CMK (cell line): ENCODE measurements at regions not wholly inside any gene's neighbourhood (a gene's known extent, or its start where the extent isn't known, plus 50 kb on each side); places are given as distances from the start of the nearest gene placed in this dataset.
A peak's percentile ranks its signal among the peaks of the same experiment; 100 is the strongest.
"Not testable (repeated sequence)": the region's sequence is repeated elsewhere in the genome, so short reads cannot be mapped to it uniquely, and the experiment has no call there.

ENCODE experiments used
- DNase-seq: peaks from one replicate; pipeline ENCODE4 v3.0.0-alpha.2; 2010; ENCODE audit warnings: low read depth

- DNase-seq = no peak
Observed at GRCh38 chr1:199920635-199921034, 106.9 kb upstream of the NR5A2 start.

GRCh38 chr1:199929556-199929955, 98.0 kb upstream of the NR5A2 start:
- DNase-seq = no peak

GRCh38 chr1:199930067-199930466, 97.4 kb upstream of the NR5A2 start:
- DNase-seq = not testable (repeated sequence)

GRCh38 chr1:199931666-199932377, 95.7 kb upstream of the NR5A2 start:
- DNase-seq = peak; percentile 51

- DNase-seq = no peak
Observed at GRCh38 chr1:199932462-199932861, 95.0 kb upstream of the NR5A2 start.

GRCh38 chr1:199936441-199936840, 91.1 kb upstream of the NR5A2 start:
- no peak for DNase-seq

GRCh38 chr1:199937161-199937560, 90.3 kb upstream of the NR5A2 start:
- DNase-seq = no peak

- DNase-seq = no peak
Observed at GRCh38 chr1:199937661-199938060, 89.8 kb upstream of the NR5A2 start.

GRCh38 chr1:199944986-199945385, 82.5 kb upstream of the NR5A2 start:
- DNase-seq = no peak

GRCh38 chr1:199945591-199945990, 81.9 kb upstream of the NR5A2 start:
- no peak for DNase-seq

- no peak for DNase-seq
Observed at GRCh38 chr1:199946305-199947155, 81.0 kb upstream of the NR5A2 start.

- no peak for DNase-seq
Observed at GRCh38 chr1:199948587-199949280, 78.8 kb upstream of the NR5A2 start.

GRCh38 chr1:199951005-199951404, 76.5 kb upstream of the NR5A2 start:
- DNase-seq = not testable (repeated sequence)

GRCh38 chr1:199953651-199954050, 73.9 kb upstream of the NR5A2 start:
- DNase-seq = no peak

- no peak for DNase-seq
Observed at GRCh38 chr1:199954699-199955098, 72.8 kb upstream of the NR5A2 start.

- DNase-seq = no peak
Observed at GRCh38 chr1:199955235-199955634, 72.3 kb upstream of the NR5A2 start.

GRCh38 chr1:199956005-199956404, 71.5 kb upstream of the NR5A2 start:
- no peak for DNase-seq

- DNase-seq = no peak
Observed at GRCh38 chr1:199959033-199959774, 68.3 kb upstream of the NR5A2 start.

GRCh38 chr1:199959775-199960110, 67.8 kb upstream of the NR5A2 start:
- DNase-seq = no peak

GRCh38 chr1:199970125-199970524, 57.4 kb upstream of the NR5A2 start:
- no peak for DNase-seq

GRCh38 chr1:199976496-199977144, 50.9 kb upstream of the NR5A2 start:
- no peak for DNase-seq
